PC-9 (cell line): ENCODE measurements at regions not wholly inside any gene's neighbourhood (a gene's known extent, or its start where the extent isn't known, plus 50 kb on each side); places are given as distances from the start of the nearest gene placed in this dataset.

Experiments
- BruUV-seq: library from RNA; stranded (reverse); fragments of 400-500 nt; replicated peaks from 2 replicates; lab custom pipeline; 2021; lab: Mats Ljungman, UMichigan
- CTCF ChIA-PET: fragments of 300-600 bp; sonication (Branson Sonifier 250); formaldehyde crosslinking; loops from one replicate; lab custom pipeline; 2022; ENCODE audit warnings: antibody characterized with exemption; lab: Charles Lee
- POLR2A ChIA-PET: fragments of 300-600 bp; sonication (Branson Sonifier 250); formaldehyde crosslinking; loops from one replicate; lab custom pipeline; 2022; ENCODE audit warnings: antibody characterized with exemption; ENCODE audit not compliant: unreplicated experiment; lab: Charles Lee
- DNase-seq, 2 experiments: peaks; one replicate each; pipeline versions ENCODE4 v3.0.0 to v3.0.0-alpha.2; 2015 to 2022; ENCODE audit warnings: mixed read lengths in 1 of 2
- H2AFZ ChIP-seq: fragments of 200-600 bp; sonication (generic); 2 replicates; pipeline ENCODE4 v1.8.1; 2017; ENCODE audit warnings: antibody characterized with exemption
- H3F3A ChIP-seq: fragments of 200-600 bp; sonication (generic); 2 replicates; pipeline ENCODE4 v1.8.1; 2017; ENCODE audit warnings: antibody characterized with exemption, mild to moderate bottlenecking, low read depth; ENCODE audit not compliant: insufficient read depth
- H3K27ac ChIP-seq: fragments of 200-600 bp; sonication (generic); 2 replicates; pipeline ENCODE4 v1.6.1; 2016; ENCODE audit warnings: mixed run types
- H3K27me3 ChIP-seq: fragments of 200-600 bp; sonication (generic); 2 replicates; pipeline ENCODE4 v1.6.1; 2016; ENCODE audit warnings: low read depth, mixed run types; ENCODE audit not compliant: insufficient read depth
- H3K36me3 ChIP-seq: fragments of 200-600 bp; sonication (generic); 2 replicates; pipeline ENCODE4 v1.6.1; 2016; ENCODE audit warnings: low read depth, mixed run types
- H3K4me1 ChIP-seq: fragments of 200-600 bp; sonication (generic); replicated peaks from 2 replicates; pipeline ENCODE4 v1.6.1; 2016; ENCODE audit warnings: mixed run types; ENCODE audit not compliant: insufficient read depth
- H3K4me2 ChIP-seq: fragments of 200-600 bp; sonication (generic); 2 replicates; pipeline ENCODE4 v1.6.1; 2017; ENCODE audit warnings: mixed run types
- H3K4me3 ChIP-seq: fragments of 200-600 bp; sonication (generic); 2 replicates; pipeline ENCODE4 v1.6.1; 2016; ENCODE audit warnings: mixed run types
- H3K79me2 ChIP-seq: fragments of 200-600 bp; sonication (generic); 2 replicates; pipeline ENCODE4 v1.6.1; 2017; ENCODE audit warnings: low read depth, mixed run types
- H3K9me2 ChIP-seq: fragments of 200-600 bp; sonication (generic); 2 replicates; pipeline ENCODE4 v1.8.1; 2017; ENCODE audit warnings: mild to moderate bottlenecking; ENCODE audit not compliant: insufficient read depth
- H3K9me3 ChIP-seq: fragments of 200-600 bp; sonication (generic); 2 replicates; pipeline ENCODE4 v1.8.1; 2016; ENCODE audit warnings: low read depth; ENCODE audit not compliant: insufficient read depth
- H4K20me1 ChIP-seq: fragments of 200-600 bp; sonication (generic); 2 replicates; pipeline ENCODE4 v1.8.1; 2017; ENCODE audit not compliant: insufficient read depth
- CTCF ChIP-seq: fragments of 200-600 bp; sonication (generic); conservative IDR thresholded peaks from 2 replicates; pipeline ENCODE4 v1.6.1; 2017; ENCODE audit warnings: mixed run types, antibody characterized with exemption, mild to moderate bottlenecking, moderate library complexity
- EZH2 ChIP-seq: fragments of 200-600 bp; sonication (generic); IDR thresholded peaks from 2 replicates; pipeline ENCODE4 v1.8.0; 2017; ENCODE audit warnings: antibody characterized with exemption, low read depth
- intact Hi-C: fragments of 100-400 bp; cut with micrococcal nuclease; formaldehyde crosslinking; loops from one replicate; pipeline ENCODE4 v1.10.0; 2022; ENCODE audit not compliant: unreplicated experiment

GRCh38 chr5:7317751-7318150 lies 78.2 kb upstream of the ADCY2 start:
- Histone ChIP-seq H3F3A (no peaks in the 10 kb centered on the region), H2AFZ (no peak overlapping the region), H3K4me1 (no peaks in the 10 kb centered on the region), H3K27me3 (no peaks in the 10 kb centered on the region; the same call in 1 of the 2 replicates), H4K20me1 (no peaks in the 10 kb centered on the region), H3K4me2 (no peak overlapping the region), H3K9me2 (no peaks in the 10 kb centered on the region), H3K4me3 (no peak overlapping the region), H3K27ac (no peak overlapping the region), H3K9me3 (no peaks in the 10 kb centered on the region), H3K36me3 (no peaks in the 10 kb centered on the region), H3K79me2 (no peaks in the 10 kb centered on the region)
- no TSS peak for BruUV-seq
- TF ChIP-seq EZH2: no peak
- no peak for TF ChIP-seq CTCF
- POLR2A ChIA-PET: no interaction called here
- CTCF ChIA-PET: no interaction called here
- intact Hi-C loops: no loop called here
- DNase-seq: no peak

- H3K27ac ChIP-seq: no peak overlapping the region
- no peaks in the 10 kb centered on the region for H3K9me2 ChIP-seq
- ChIA-PET POLR2A (no interaction called here), CTCF (no interaction called here)
- H3K36me3 ChIP-seq: no peaks in the 10 kb centered on the region
- no peaks in the 10 kb centered on the region for H3K9me3 ChIP-seq
- no peaks in the 10 kb centered on the region for H3K4me1 ChIP-seq
- intact Hi-C loops: no loop called here
- no peaks in the 10 kb centered on the region for H3K79me2 ChIP-seq
- no peaks in the 10 kb centered on the region for H3F3A ChIP-seq
- no peak overlapping the region for H3K4me2 ChIP-seq
- BruUV-seq: no TSS peak
- no peak overlapping the region for H2AFZ ChIP-seq
- H3K27me3 ChIP-seq: no peaks in the 10 kb centered on the region; the same call in 1 of the 2 replicates
- TF ChIP-seq EZH2: no peak
- no peak for TF ChIP-seq CTCF
- H4K20me1 ChIP-seq: no peaks in the 10 kb centered on the region
- no peak for DNase-seq
- no peak overlapping the region for H3K4me3 ChIP-seq
These were observed 75.1 kb upstream of the ADCY2 start for GRCh38 chr5:7320701-7321301.

GRCh38 chr5:7321724-7322123 lies 74.2 kb upstream of the ADCY2 start:
- Histone ChIP-seq H3K9me3 (no peaks in the 10 kb centered on the region), H3K4me2 (no peak overlapping the region), H3K27me3 (no peaks in the 10 kb centered on the region; the same call in 1 of the 2 replicates), H3F3A (no peaks in the 10 kb centered on the region), H3K79me2 (no peaks in the 10 kb centered on the region), H3K4me1 (no peaks in the 10 kb centered on the region), H3K4me3 (no peak overlapping the region), H3K27ac (no peak overlapping the region), H3K36me3 (no peaks in the 10 kb centered on the region), H4K20me1 (no peaks in the 10 kb centered on the region), H3K9me2 (no peaks in the 10 kb centered on the region), H2AFZ (no peak overlapping the region)
- CTCF ChIA-PET: no interaction called here
- BruUV-seq: no TSS peak
- no peak for DNase-seq
- TF ChIP-seq CTCF (no peak), EZH2 (no peak)
- POLR2A ChIA-PET: interaction anchor here (0.6 kb wide), 1 partner anchor 1703 kb away, joined by 5 read pairs; no protein-coding TSS in a partner anchor
- intact Hi-C loops: no loop called here
